GM06990 (cell line): ENCODE measurements at regions not wholly inside any gene's neighbourhood (a gene's known extent, or its start where the extent isn't known, plus 50 kb on each side); places are given as distances from the start of the nearest gene placed in this dataset.
"Not testable (repeated sequence)": the region's sequence is repeated elsewhere in the genome, so short reads cannot be mapped to it uniquely, and the experiment has no call there.

Experiments
- DNase-seq: peaks from one replicate; pipeline ENCODE4 v3.0.0-alpha.2; 2011; ENCODE audit not compliant: insufficient read length; ENCODE audit errors: extremely low read depth
- H3K27me3 ChIP-seq: replicated peaks from 2 replicates; pipeline ENCODE4 v1.6.0; 2011; ENCODE audit warnings: low read length; ENCODE audit not compliant: control insufficient read depth, insufficient read depth
- H3K36me3 ChIP-seq: 2 replicates; pipeline ENCODE4 v1.5.1; 2011; ENCODE audit warnings: low read length; ENCODE audit not compliant: control insufficient read depth, insufficient read depth
- H3K4me3 ChIP-seq: replicated peaks from 2 replicates; pipeline ENCODE4 v1.5.1; 2011; ENCODE audit warnings: low read depth, mild to moderate bottlenecking, control low read depth, low read length
- CTCF ChIP-seq: IDR thresholded peaks from 2 replicates; pipeline ENCODE4 v1.5.1; 2011; ENCODE audit warnings: low read length, control low read depth, mild to moderate bottlenecking, inconsistent platforms; ENCODE audit not compliant: insufficient read depth, poor library complexity, severe bottlenecking

DNA sequence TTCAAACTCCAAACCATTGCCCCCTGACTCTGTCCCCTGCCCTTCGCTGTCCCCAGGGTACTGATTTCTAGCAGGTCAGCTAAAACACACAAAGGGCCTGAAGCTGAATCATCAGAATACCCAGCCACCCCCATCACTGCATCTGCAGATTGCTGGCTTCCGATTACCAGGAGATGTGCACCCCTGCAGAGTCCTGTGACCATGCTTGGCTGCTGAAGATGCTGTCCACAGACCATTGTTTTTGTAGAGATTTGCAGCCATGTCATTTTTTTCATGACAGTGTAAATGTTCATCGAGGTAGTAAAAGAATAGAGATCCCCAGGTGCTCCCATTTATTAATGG lies 463.3 kb downstream of the STK39 start:
- TF ChIP-seq CTCF: no peak
- no peak overlapping the region for H3K4me3 ChIP-seq
- DNase-seq: no peak
- no peaks in the 10 kb centered on the region for H3K27me3 ChIP-seq
- no peaks in the 10 kb centered on the region for H3K36me3 ChIP-seq

GRCh38 chr2:167783261-167784083 lies 463.9 kb downstream of the STK39 start:
- H3K36me3 ChIP-seq: no peaks in the 10 kb centered on the region
- H3K27me3 ChIP-seq: no peaks in the 10 kb centered on the region
- H3K4me3 ChIP-seq: no peak overlapping the region
- DNase-seq: no peak
- no peak for TF ChIP-seq CTCF

DNA sequence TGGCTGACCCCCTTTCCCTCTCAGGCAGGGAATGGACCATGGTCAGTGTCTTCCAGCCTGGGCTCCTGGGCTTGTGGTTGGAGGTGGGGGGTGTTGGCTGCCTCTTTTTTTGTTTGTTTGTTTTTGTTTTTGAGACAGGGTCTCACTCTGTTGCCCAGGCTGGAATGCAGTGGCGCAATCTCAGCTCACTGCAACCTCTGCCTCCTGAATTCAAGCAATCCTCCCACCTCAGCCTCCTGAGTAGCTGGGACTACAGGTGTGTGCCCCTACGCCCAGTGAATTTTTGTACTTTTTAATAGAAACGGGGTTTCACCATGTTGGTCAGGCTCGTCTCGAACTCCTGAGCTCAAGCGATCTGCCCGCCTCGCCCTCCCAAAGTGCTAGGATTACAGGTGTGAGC lies 465.8 kb downstream of the STK39 start:
- H3K4me3 ChIP-seq, H3K27me3 ChIP-seq, H3K36me3 ChIP-seq, DNase-seq: not testable (repeated sequence)

DNA sequence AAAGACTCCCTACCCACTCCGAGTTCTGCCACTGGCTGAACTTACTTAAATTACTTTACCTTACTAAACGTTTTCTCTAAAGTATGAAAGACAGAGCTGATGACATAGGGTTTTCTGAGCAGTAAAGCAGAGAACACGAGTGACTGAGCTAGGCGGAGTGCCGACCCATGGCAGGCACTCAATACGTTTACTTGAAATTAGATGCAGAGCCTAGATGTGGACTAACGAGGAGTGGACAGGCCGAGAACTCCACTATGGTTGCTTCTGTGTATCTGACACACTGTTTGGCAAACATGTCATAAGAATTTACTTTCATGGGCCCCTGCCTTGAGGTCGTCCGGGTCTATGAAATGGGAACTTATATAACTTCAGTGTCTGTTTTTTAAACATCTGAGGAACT lies 471.0 kb downstream of the STK39 start:
- no peak for DNase-seq
- H3K36me3 ChIP-seq: no peaks in the 10 kb centered on the region
- no peak overlapping the region for H3K4me3 ChIP-seq
- TF ChIP-seq CTCF: no peak
- no peaks in the 10 kb centered on the region for H3K27me3 ChIP-seq

DNA sequence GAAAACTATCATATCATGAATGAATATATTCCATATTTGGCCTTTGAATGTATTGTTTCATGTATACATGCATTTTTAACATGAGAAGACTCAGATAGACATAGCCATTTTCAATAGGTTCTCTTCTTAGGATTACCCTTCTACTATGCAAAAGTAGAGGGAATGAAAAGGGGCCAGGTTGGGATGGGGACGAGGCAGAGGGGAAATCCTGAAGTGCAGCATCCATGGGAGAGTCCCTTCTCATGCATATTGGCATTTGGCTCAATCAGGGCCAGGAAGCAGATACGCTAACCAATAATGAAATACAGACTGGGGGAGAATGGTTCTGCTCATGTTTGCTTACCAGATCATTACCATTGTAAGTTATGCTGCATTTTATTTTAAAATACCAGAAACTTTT lies 475.8 kb downstream of the STK39 start:
- Histone ChIP-seq H3K27me3 (no peaks in the 10 kb centered on the region; the same call in 1 of the 2 replicates), H3K36me3 (no peaks in the 10 kb centered on the region), H3K4me3 (no peak overlapping the region)
- no peak for DNase-seq
- no peak for TF ChIP-seq CTCF

DNA sequence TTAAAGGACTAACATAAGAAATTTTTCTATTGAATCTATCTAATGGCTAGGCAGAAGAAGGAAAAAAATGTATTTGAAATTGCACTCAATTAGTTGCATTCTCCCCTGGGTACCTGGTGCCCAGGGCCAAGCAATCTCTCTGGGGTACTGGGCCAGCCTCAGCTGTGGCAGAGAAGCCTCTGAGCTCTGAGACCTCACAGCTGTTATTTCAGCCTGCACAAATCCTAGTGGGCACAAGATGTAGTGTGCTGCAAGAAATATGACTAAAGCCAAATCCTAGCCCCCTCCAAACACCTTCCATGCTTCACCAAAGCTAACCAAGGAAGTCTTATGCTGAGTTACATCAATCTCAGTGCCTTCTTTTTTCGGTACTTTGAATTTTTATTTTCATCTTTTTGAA lies 478.4 kb downstream of the STK39 start:
- Histone ChIP-seq H3K4me3 (no peak overlapping the region), H3K27me3 (no peaks in the 10 kb centered on the region; the same call in none of the 2 replicates), H3K36me3 (no peaks in the 10 kb centered on the region)
- TF ChIP-seq CTCF: no peak
- no peak for DNase-seq
